Stomach (tissue), 8 donors: ENCODE measurements at regions not wholly inside any gene's neighbourhood (a gene's known extent, or its start where the extent isn't known, plus 50 kb on each side); places are given as distances from the start of the nearest gene placed in this dataset.
"Not testable (repeated sequence)": the region's sequence is repeated elsewhere in the genome, so short reads cannot be mapped to it uniquely, and the experiment has no call there.

Experiments
- DNase-seq, 2 donors: peaks; one replicate each; pipeline versions ENCODE4 v3.0.0 to v3.0.0-alpha.2; 2013 to 2019
- H3K27ac ChIP-seq, 5 donors: fragments of 200-600 bp in 4 of 5; sonication (generic) in 4 of 5; one replicate each; pipeline ENCODE4 v1.5.1; 2013 to 2019; ENCODE audit warnings: mild to moderate bottlenecking in 1 of 5, moderate library complexity in 1 of 5
- H3K27me3 ChIP-seq, 3 donors: fragments of 200-600 bp; sonication (generic); one replicate each; pipeline ENCODE4 v1.5.1; 2017 to 2019; ENCODE audit warnings: mixed run types in 1 of 3
- H3K36me3 ChIP-seq, 4 donors: fragments of 200-600 bp; sonication (generic); 1 replicate in 3 of 4; 2 replicates in 1 of 4; pipeline ENCODE4 v1.5.1; 2016 to 2019
- H3K4me1 ChIP-seq, 4 donors: fragments of 200-600 bp; sonication (generic); one replicate each; pipeline ENCODE4 v1.5.1; 2016 to 2019
- H3K4me3 ChIP-seq, 4 donors: fragments of 200-600 bp; sonication (generic) in 3 of 4; one replicate each; pipeline ENCODE4 v1.5.1; 2016 to 2019; ENCODE audit warnings: mild to moderate bottlenecking in 1 of 4
- H3K9me3 ChIP-seq, 4 donors: fragments of 200-600 bp; sonication (generic); one replicate each; pipeline ENCODE4 v1.5.1; 2016 to 2019
- EP300 ChIP-seq: sonication (generic); formaldehyde crosslinking; IDR thresholded peaks from one replicate; pipeline ENCODE4 v1.6.1; 2017; ENCODE audit warnings: antibody characterized with exemption
- POLR2A ChIP-seq, 4 donors: fragments of 450-650 bp; IDR thresholded peaks; one replicate each; pipeline ENCODE4 v1.6.1; 2016; ENCODE audit warnings: antibody characterized with exemption in 4 of 4, control low read depth in 2 of 4, mild to moderate bottlenecking in 1 of 4, moderate library complexity in 1 of 4
- POLR2AphosphoS5 ChIP-seq, 3 donors: sonication (generic); formaldehyde crosslinking; IDR thresholded peaks; one replicate each; pipeline ENCODE4 v1.6.1; 2016; ENCODE audit warnings: antibody characterized with exemption in 3 of 3
- WGBS, 5 donors: extraction: QIAGEN DNeasy Blood & Tissue Kit in 3 of 5; methylation state at CpG; one replicate each; pipeline versions ENCODE4 v1.1.5 to v1.1.7; 2013 to 2018; 5-methylcytosine and 5-hydroxymethylcytosine counted together
- intact Hi-C: fragments of 100-400 bp; cut with DNase I; formaldehyde crosslinking; loops from one replicate; pipeline ENCODE4 v1.15.1; 2023; ENCODE audit warnings: low total_unique reads
- TF ChIP-seq, protein P1 (sequence below), 7 experiments: fragments of 450-650 bp in 4 of 7; fragments of 200-600 bp in 3 of 7; sonication (generic) in 3 of 7; IDR thresholded peaks; one replicate each; pipeline ENCODE4 v1.5.1; 2016 to 2019; ENCODE audit warnings: antibody characterized with exemption in 7 of 7, control low read depth in 2 of 7, mild to moderate bottlenecking in 1 of 7
- donor health status: healthy with polysubstance abuse.
- donor health status: Bipolar disorder and iron deficiency.
- donor health status: healthy.

DNA sequence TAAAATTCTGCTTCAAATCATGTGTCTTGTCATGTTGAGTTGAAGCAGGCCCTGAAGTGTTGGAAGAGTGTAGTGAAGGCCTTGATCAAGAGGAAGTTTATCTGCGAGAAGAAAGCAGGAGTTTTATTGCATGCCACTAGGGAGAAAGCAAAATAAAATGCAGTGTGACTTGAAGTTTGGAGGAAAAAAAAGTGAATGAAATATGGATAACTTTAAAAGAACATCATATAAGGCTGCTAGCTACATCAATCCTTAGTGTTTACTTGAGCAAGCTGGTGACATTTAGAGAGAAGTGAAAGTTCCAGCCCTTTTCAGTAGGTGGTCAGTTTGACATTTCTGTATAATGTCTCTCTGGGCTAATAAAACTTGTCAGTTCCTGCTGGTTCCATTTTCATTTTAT, 841.1 kb downstream of the TMTC2 start:
- Histone ChIP-seq H3K27ac (no peak overlapping the region), H3K9me3 (no peaks in the 10 kb centered on the region), H3K27me3 (no peaks in the 10 kb centered on the region), H3K4me3 (no peak overlapping the region), H3K4me1 (no peaks in the 10 kb centered on the region), H3K36me3 (no peaks in the 10 kb centered on the region)
- WGBS, 5 donors = 55 to 77% (median 72%) methylated on average over 1 of the region's 1 CpG
- intact Hi-C loops = no loop called here
- DNase-seq = no peak
- no peak for TF ChIP-seq EP300
- TF ChIP-seq, protein P1, sequence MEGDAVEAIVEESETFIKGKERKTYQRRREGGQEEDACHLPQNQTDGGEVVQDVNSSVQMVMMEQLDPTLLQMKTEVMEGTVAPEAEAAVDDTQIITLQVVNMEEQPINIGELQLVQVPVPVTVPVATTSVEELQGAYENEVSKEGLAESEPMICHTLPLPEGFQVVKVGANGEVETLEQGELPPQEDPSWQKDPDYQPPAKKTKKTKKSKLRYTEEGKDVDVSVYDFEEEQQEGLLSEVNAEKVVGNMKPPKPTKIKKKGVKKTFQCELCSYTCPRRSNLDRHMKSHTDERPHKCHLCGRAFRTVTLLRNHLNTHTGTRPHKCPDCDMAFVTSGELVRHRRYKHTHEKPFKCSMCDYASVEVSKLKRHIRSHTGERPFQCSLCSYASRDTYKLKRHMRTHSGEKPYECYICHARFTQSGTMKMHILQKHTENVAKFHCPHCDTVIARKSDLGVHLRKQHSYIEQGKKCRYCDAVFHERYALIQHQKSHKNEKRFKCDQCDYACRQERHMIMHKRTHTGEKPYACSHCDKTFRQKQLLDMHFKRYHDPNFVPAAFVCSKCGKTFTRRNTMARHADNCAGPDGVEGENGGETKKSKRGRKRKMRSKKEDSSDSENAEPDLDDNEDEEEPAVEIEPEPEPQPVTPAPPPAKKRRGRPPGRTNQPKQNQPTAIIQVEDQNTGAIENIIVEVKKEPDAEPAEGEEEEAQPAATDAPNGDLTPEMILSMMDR (IDR thresholded peaks at IDR 0.05) = no peak
- no peak for TF ChIP-seq POLR2A (IDR thresholded peaks at IDR 0.05)
- TF ChIP-seq POLR2AphosphoS5 (IDR thresholded peaks at IDR 0.05) = no peak

DNA sequence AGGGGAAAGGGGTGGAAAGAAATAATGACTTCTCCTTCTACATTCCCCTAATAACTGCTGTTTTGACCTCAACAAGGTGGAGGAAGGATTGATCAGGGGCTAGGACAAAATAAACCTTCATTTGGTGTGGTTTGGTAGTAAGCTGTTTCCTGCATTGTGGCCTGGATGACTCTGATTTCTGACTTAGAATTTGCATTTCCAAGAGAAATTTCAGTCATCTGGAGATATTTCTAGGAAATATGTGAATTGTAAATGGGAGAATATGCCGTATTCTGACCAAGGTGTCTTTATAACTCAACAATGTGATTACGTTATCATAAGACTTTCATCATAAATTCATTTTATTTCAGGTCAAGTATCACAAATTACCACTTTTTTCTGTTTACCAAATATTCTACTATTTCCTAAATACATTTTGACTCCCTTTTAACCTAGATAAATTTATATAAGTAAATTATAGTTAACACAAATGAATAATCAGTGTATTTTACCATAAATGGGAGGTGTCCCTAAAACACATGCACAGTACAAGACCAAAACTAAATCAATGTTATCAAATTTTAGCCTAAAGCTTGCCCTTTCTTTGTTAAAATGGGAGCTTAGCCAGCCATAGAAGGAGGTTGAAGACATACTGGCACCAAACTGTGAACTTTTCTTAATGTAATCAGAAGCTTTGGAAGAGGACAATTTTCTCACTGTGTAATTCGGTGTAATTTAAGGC, 828.8 kb downstream of the TMTC2 start:
- intact Hi-C loops = no loop called here
- no peak overlapping the region for H3K4me3 ChIP-seq
- H3K9me3 ChIP-seq = no peaks in the 10 kb centered on the region
- no peaks in the 10 kb centered on the region for H3K36me3 ChIP-seq
- TF ChIP-seq, protein P1 (IDR thresholded peaks at IDR 0.05) = no peak
- TF ChIP-seq POLR2AphosphoS5 (IDR thresholded peaks at IDR 0.05) (no peak), POLR2A (IDR thresholded peaks at IDR 0.05) (no peak), EP300 (no peak)
- H3K4me1 ChIP-seq = peaks cover 0 to 8% (median 0%) of the 10 kb centered on the region in 4 donors
- WGBS, 5 donors = 77 to 86% (median 80%) methylated on average over 3 of the region's 3 CpGs
- no peaks in the 10 kb centered on the region for H3K27me3 ChIP-seq
- DNase-seq = no peak
- no peak overlapping the region for H3K27ac ChIP-seq

DNA sequence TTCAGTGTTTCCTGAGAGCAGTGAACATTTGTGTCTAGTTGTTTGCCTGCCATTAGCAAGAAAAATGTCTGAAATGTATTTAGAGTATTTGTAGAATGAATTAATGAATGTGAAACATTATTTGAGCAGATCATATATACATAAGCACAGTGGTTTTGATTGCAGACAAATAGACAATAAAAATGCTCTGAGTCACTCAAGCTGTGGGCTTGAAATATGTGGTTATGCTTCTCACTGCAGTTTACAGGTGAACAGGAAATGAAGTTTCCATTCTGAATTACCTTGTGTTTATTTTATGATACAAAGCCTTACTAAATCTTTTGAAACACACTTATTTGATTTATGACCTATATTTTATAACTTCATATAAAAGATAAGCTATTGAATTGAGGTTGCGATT, 827.7 kb downstream of the TMTC2 start:
- no peaks in the 10 kb centered on the region for H3K9me3 ChIP-seq
- no peak overlapping the region for H3K4me3 ChIP-seq
- no peaks in the 10 kb centered on the region for H3K27me3 ChIP-seq
- no peaks in the 10 kb centered on the region for H3K36me3 ChIP-seq
- peak in 1 of 3 donors; percentile 14 for TF ChIP-seq POLR2AphosphoS5 (IDR thresholded peaks at IDR 0.05)
- TF ChIP-seq EP300 = no peak
- peaks cover 0 to 8% (median 0%) of the 10 kb centered on the region in 4 donors for H3K4me1 ChIP-seq
- intact Hi-C loops = no loop called here
- peak in 1 of 2 donors; percentile 52 for DNase-seq
- 32 to 63% (median 43%) methylated on average over 1 of the region's 1 CpG for WGBS, 5 donors
- H3K27ac ChIP-seq = peak overlapping the region in 1 of 5 donors; percentile 10

DNA sequence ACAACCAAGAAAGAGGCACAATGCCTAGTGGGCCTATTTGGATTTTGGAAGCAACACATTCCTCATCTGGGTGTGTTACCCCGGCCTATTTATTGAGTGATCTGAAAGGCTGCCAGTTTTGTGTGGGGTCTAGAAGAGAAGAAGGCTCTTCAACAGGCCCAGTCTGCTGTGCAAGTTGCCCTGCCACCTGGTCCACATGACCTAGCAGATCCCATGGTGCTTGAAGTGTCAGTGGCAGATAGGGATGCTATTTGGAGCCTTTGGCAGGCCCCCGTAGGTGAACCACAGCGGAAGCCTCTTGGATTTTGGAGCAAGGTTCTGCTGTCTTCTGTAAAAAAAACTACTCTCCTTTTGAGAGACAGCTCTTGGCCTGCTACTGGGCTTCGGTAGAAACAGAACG, 820.1 kb downstream of the TMTC2 start:
- 89 to 96% (median 94%) methylated on average over 5 of the region's 5 CpGs for WGBS, 5 donors
- Histone ChIP-seq H3K27me3 (no peaks in the 10 kb centered on the region), H3K9me3 (no peaks in the 10 kb centered on the region), H3K4me3 (no peak overlapping the region), H3K27ac (no peak overlapping the region), H3K36me3 (no peaks in the 10 kb centered on the region), H3K4me1 (no peaks in the 10 kb centered on the region)
- intact Hi-C loops = no loop called here
- TF ChIP-seq POLR2AphosphoS5 (IDR thresholded peaks at IDR 0.05) (no peak), POLR2A (IDR thresholded peaks at IDR 0.05) (no peak), EP300 (no peak)
- TF ChIP-seq, protein P1 (IDR thresholded peaks at IDR 0.05) = no peak
- DNase-seq = no peak

DNA sequence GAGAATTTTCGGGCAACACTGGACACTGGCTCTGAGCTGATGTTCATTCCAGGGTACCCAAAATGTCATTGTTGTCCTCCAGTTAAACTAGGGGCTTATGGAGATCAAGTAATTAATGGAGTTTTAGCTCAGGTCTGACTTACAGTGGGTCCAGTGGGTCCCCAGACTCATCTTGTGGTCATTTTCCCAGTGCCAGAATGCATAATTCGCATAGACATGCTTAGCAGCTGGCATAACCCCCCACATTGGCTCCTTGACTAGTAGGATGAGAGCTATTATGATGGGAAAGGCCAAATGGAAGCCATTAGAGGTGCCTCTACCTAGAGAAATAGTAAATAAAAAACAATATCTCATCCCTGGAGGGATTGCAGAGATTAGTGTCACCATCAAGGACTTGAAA, 818.9 kb downstream of the TMTC2 start:
- intact Hi-C loops = no loop called here
- 52 to 91% (median 82%) methylated on average over 2 of the region's 2 CpGs for WGBS, 5 donors
- TF ChIP-seq EP300 (no peak), POLR2A (IDR thresholded peaks at IDR 0.05) (no peak), POLR2AphosphoS5 (IDR thresholded peaks at IDR 0.05) (no peak)
- TF ChIP-seq, protein P1 (IDR thresholded peaks at IDR 0.05) = no peak

DNA sequence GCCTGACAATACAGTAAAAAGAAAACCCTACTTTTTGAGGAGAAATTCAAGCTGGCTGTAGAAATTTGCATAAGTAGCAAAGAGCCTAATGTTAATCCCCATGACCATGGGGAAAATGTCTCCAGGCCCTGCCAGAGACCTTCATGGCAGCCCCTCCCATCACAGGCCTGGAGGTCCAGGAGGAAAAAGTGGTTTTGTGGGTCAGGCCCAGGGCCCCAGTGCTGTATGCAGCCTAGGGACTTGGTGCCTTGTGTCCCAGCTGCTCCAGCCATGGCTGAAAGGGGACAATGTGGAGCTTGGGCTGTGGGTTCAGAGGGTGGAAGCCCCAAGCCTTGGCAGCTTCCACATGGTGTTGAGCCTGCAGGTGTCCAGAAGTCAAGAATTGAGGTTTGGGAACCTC, 813.2 kb downstream of the TMTC2 start:
- H3K36me3 ChIP-seq, H3K27ac ChIP-seq, H3K27me3 ChIP-seq, H3K9me3 ChIP-seq, DNase-seq, H3K4me1 ChIP-seq, H3K4me3 ChIP-seq, intact Hi-C loops: not testable (repeated sequence)

More for the DNA sequence above, 818.9 kb downstream of the TMTC2 start:
- no peaks in the 10 kb centered on the region for H3K9me3 ChIP-seq
- no peak overlapping the region for H3K27ac ChIP-seq
- no peaks in the 10 kb centered on the region for H3K36me3 ChIP-seq
- H3K27me3 ChIP-seq = no peaks in the 10 kb centered on the region
- no peaks in the 10 kb centered on the region for H3K4me1 ChIP-seq
- DNase-seq = no peak
- no peak overlapping the region for H3K4me3 ChIP-seq
